Endothelial cell of umbilical vein (primary cell): ENCODE measurements at regions not wholly inside any gene's neighbourhood (a gene's known extent, or its start where the extent isn't known, plus 50 kb on each side); places are given as distances from the start of the nearest gene placed in this dataset.

Source experiments
- EZH2 ChIP-seq: IDR thresholded peaks from 2 replicates; pipeline ENCODE4 v1.6.1; 2012; ENCODE audit warnings: borderline replicate concordance, low read depth, mild to moderate bottlenecking, moderate library complexity, low read length, inconsistent platforms; ENCODE audit not compliant: severe bottlenecking
- GATA2 ChIP-seq: IDR thresholded peaks from 2 replicates; pipeline ENCODE4 v1.7.0; 2011; ENCODE audit warnings: low read depth, mild to moderate bottlenecking, moderate library complexity, mixed read lengths, low read length; ENCODE audit not compliant: insufficient read length, insufficient read depth
- JUN ChIP-seq: IDR thresholded peaks from 2 replicates; pipeline ENCODE4 v1.6.1; 2011; ENCODE audit warnings: borderline replicate concordance, low read depth; ENCODE audit not compliant: insufficient read length, insufficient read depth
- MYC ChIP-seq: IDR thresholded peaks from one replicate; pipeline ENCODE4 v1.6.1; 2011; ENCODE audit warnings: mild to moderate bottlenecking, low read depth, low read length
- POLR2A ChIP-seq: IDR thresholded peaks from 2 replicates; pipeline ENCODE4 v1.6.1; 2012; ENCODE audit warnings: low read depth, mild to moderate bottlenecking, control low read depth, low read length
- POLR2AphosphoS5 ChIP-seq: IDR thresholded peaks from 2 replicates; pipeline ENCODE4 v1.6.1; 2012; ENCODE audit warnings: low read depth, mild to moderate bottlenecking, control low read depth, low read length, moderate library complexity; ENCODE audit not compliant: insufficient read depth
- TF ChIP-seq, protein P1 (sequence below), 2 donors: IDR thresholded peaks; 1 replicate in 1 of 2; 2 replicates in 1 of 2; pipeline ENCODE4 v1.5.1; 2011; ENCODE audit warnings: low read length in 2 of 2, mild to moderate bottlenecking in 2 of 2, moderate library complexity in 2 of 2, control low read depth in 1 of 2, inconsistent platforms in 1 of 2, low read depth in 1 of 2; ENCODE audit not compliant: insufficient read depth in 1 of 2; ENCODE audit errors: extremely low read depth in 1 of 2

DNA sequence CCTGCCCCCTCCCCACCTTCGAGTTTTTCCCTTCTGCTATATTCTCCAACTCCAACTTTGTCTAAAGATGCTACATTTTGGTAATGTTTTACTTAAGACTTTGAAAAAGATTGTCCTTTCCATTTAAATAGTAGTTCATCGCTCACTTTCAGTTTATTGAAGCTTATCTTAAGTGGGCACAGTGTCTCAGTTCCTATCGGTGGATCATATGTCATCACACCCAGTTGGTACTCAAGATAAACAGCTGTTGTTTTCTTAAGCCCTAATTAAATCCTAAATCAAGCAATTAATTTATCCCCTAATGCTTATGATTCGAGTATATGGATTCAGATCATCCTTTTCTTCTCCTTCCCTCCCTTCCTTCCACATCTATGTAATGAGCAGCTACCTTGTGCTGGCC, 210.7 kb downstream of the TLE3 start:
- TF ChIP-seq POLR2A, result no peak
- TF ChIP-seq, protein P1, sequence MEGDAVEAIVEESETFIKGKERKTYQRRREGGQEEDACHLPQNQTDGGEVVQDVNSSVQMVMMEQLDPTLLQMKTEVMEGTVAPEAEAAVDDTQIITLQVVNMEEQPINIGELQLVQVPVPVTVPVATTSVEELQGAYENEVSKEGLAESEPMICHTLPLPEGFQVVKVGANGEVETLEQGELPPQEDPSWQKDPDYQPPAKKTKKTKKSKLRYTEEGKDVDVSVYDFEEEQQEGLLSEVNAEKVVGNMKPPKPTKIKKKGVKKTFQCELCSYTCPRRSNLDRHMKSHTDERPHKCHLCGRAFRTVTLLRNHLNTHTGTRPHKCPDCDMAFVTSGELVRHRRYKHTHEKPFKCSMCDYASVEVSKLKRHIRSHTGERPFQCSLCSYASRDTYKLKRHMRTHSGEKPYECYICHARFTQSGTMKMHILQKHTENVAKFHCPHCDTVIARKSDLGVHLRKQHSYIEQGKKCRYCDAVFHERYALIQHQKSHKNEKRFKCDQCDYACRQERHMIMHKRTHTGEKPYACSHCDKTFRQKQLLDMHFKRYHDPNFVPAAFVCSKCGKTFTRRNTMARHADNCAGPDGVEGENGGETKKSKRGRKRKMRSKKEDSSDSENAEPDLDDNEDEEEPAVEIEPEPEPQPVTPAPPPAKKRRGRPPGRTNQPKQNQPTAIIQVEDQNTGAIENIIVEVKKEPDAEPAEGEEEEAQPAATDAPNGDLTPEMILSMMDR (IDR thresholded peaks at IDR 0.05; ENCODE audit: extremely low read depth in 1 of 2, insufficient read depth in 1 of 2, low read depth in 1 of 2, low read length in 2 of 2), result no peak
- no peak for TF ChIP-seq EZH2
- no peak for TF ChIP-seq POLR2AphosphoS5
- no peak for TF ChIP-seq GATA2
- no peak for TF ChIP-seq MYC
- no peak for TF ChIP-seq JUN
